ENCODE measurements at regions not wholly inside any gene's neighbourhood (a gene's known extent, or its start where the extent isn't known, plus 50 kb on each side); places are given as distances from the start of the nearest gene placed in this dataset.

DNA sequence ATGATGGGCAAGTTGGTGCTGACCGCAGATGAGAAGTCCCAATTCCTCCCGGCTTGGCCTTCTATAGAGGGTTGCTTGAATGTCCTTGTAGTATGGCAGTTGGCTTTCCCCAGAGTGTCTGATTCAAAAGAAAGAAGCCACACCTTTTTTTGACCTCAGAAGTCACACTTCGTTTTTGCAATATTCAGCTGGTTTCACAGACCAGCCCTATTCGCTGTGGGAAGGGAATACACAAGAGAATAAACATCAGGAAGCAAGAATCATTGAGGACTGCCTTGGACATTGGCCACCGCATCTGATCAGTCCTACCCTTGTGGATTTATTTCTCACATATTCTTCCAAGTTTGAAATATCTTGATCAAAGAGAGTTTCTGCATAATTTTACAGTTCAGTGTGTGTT lies 228.6 kb upstream of the SUCLG2 start:
- no peak for DNase-seq (ENCODE audit: low read depth, low spot score)

DNA sequence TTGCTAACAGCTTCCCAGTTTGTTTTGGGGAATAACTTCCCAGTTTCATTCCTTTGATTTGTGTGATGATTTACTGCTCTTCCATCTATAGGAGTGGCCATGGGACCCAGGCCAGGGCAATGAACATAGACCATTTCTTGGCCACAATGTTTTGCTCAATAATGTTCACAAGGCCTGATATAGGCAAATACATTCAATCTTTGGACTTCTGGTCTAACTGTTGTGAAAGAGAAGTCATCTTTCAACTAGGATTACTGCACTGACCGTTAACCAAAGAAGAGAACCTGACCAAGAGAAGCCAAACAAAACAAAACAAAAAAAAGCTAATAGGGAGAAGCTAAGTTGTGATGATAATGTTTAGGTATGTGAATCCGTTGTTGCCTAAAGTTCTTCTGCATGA lies 221.8 kb upstream of the SUCLG2 start:
- DNase-seq (ENCODE audit: low read depth, low spot score): no peak

GRCh38 chr3:67875858-67876257 lies 221.4 kb upstream of the SUCLG2 start:
- DNase-seq (ENCODE audit: low read depth, low spot score): no peak

DNA sequence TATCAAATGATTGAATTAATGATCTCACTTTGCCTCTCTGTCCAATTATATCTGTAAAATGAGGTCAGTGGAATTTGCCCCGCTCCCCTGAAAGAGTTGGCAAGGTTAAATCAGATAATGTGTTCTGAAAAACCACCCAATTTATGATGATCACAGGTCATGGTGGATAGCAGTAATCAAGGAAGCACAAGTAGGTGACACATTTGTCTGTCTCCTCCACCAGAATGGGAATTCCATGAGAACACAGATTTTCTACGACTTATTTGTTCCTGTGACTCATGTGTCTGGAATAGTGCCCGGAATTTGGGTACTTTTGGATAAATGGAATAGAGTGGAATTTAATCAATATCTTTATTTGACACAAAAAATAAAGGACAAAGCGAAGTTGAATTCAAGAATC lies 220.9 kb upstream of the SUCLG2 start:
- DNase-seq (ENCODE audit: low read depth, low spot score): no peak

GRCh38 chr3:67870477-67870876 lies 216.1 kb upstream of the SUCLG2 start:
- DNase-seq (ENCODE audit: low read depth, low spot score): no peak

DNA sequence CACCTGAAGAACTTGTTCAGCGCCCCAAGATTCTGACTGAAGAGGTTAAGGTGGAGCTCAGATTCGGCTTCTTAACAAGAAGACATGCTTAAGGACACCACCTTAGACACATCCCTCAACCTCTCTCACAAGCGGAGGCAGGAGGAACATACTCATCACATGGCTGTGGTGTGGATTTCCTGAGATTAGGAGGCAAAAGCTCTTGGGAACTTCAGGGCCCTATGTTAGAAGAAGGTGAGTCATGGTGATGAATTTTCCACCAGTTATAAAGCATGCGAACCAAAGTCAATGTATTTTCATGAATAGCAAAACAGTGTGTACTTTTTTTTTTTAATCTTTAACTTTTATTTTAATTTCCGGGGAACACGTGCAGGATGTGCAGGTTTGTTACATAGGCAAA lies 212.2 kb upstream of the SUCLG2 start:
- DNase-seq (ENCODE audit: low read depth, low spot score): no peak

DNA sequence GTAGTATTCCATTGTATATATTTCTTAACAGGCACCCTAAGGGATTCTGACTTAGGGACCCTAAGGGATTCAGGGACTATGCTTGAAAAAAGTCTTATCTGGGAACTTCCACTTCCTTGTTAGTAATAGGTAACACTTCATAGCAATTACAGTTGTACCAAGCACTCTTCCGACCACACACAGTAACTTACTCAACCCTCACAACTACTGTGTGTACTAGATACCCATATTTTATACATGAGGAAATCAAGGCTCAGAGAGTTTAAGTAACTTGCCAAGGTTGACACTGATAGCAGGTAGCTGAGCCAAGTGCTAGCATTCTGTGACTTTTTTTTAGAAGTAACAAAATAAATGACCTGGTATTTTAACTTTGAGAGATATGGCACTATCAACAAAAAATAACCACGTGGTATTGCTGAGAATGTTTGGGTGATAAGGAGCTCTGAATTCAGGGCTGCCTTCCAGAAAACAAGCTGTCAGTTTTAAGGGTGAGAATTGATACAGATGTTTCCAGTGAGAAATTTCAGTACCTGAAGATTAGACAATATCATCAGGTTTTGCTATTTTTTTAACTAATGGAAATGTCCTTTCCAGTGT lies 210.3 kb upstream of the SUCLG2 start:
- no peak for DNase-seq (ENCODE audit: low read depth, low spot score)

GRCh38 chr3:67863869-67864268 lies 209.5 kb upstream of the SUCLG2 start:
- no peak for DNase-seq (ENCODE audit: low read depth, low spot score)

DNA sequence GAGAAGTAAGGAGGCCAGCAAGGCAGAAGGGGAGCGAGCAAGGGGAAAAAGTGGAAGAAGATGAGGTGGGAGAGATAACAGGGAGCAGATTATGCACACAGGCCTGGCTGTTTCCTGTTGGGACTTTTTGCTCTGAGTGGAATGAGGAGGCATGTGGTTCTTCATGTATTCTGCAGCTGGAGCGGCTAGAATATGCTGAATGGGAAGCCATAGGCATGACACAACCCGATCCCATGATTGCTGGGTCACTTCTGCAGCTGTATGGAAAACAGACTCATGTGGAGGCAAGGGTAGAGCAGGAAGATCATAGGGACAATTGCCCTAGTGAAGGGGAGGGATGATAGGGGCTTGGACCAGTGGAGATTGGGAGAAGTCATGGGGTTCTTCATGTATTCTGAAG lies 206.0 kb upstream of the SUCLG2 start:
- DNase-seq (ENCODE audit: low read depth, low spot score): no peak

- no peak for DNase-seq (ENCODE audit: low read depth, low spot score)
Observed at GRCh38 chr3:67858492-67858891, 204.1 kb upstream of the SUCLG2 start.

DNA sequence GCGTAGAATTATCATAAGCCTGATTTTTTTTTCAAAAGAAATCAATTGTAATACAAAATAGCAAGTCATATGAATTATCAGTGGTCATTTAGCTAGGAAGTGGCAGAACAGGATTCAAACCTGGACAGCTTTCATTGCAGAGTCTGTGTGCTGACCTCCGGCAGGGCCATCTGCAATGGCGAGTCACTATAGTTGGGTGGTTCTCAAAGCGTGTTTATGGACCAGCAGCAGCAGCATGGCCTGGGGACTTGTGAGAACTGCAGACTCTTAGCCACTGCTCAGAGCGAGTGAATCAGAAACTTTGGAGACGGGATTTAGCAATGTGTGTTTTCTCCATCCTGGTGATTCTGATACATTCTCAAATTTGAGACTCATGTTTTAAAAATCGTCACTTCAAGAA lies 202.3 kb upstream of the SUCLG2 start:
- DNase-seq (ENCODE audit: low read depth, low spot score): no peak

DNA sequence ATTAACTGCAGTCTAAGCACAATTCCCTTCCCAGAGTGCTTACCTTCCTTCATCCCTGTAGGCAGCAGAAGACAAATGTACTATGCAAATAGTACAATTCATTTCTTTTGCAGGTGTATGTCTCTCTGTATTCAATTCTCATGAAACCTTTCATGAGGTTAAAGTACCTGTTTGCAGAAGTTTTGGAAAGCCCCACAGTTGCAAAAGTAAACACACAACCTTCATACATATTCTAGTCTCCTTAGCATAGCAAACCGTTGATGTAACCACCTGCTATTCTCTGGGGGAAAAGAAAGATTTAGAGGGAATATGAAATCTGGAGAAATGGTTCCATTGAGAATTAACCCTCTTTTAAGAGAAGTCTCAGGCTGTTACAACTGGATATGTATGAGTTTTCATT lies 200.3 kb upstream of the SUCLG2 start:
- DNase-seq (ENCODE audit: low read depth, low spot score): no peak

- DNase-seq (ENCODE audit: low read depth, low spot score): no peak
Observed at GRCh38 chr3:67853520-67853919, 199.1 kb upstream of the SUCLG2 start.

- no peak for DNase-seq (ENCODE audit: low read depth, low spot score)
Observed at GRCh38 chr3:67848299-67848698, 193.9 kb upstream of the SUCLG2 start.

- no peak for DNase-seq (ENCODE audit: low read depth, low spot score)
Observed at GRCh38 chr3:67846166-67846565, 191.8 kb upstream of the SUCLG2 start.

- DNase-seq (ENCODE audit: low read depth, low spot score): no peak
Observed at GRCh38 chr3:67832817-67833216, 178.4 kb upstream of the SUCLG2 start.

GRCh38 chr3:67831262-67831661 lies 176.8 kb upstream of the SUCLG2 start:
- DNase-seq (ENCODE audit: low read depth, low spot score): no peak

DNA sequence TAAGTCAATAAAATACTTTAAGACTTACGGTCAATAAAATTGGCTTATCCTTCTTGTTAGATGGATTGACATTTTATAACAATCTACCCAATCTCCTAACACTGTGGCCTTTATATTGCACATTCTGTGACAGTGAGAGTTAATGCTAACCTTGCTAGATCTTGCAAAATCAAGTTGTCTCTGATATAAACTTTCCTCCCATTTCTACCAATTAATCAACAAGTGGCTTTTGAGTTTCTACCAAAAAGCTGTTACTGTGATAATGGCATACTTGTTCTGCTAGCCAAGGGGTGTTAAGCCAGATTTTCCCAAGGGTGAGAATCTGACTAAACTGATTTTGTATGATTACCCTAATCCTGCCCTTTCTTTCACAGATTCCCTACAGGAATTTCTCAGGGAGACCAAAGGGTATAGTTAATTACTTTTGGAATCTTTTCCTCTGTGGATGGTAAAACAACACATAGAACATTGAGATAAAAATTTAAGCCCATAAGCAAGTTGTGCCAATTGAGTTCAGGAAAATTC lies 174.1 kb upstream of the SUCLG2 start:
- no peak for DNase-seq (ENCODE audit: low read depth, low spot score)

DNA sequence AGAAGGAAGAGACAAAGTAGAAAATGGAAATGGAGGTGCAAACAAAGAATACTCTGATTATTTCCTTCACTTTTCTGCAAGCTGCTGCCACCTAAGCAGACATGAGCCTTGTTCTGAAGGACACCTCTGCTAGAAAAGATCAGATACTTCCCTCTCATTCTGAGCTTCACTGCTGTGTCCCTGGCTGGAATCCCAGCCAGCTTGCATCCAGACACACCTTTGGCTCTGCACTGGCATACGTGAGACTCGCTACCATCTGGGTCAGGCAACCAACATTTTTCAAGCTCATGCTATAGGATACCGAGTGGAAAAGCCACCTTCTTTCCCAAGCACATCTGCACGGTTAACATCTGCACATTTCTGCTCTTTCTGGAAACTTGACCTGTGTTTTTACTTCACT lies 166.7 kb upstream of the SUCLG2 start:
- DNase-seq (ENCODE audit: low read depth, low spot score): no peak

- DNase-seq (ENCODE audit: low read depth, low spot score): no peak
Observed at GRCh38 chr3:67819447-67819846, 165.0 kb upstream of the SUCLG2 start.

GRCh38 chr3:67809370-67809935 lies 155.0 kb upstream of the SUCLG2 start:
- no peak for DNase-seq (ENCODE audit: low read depth, low spot score)

- no peak for DNase-seq (ENCODE audit: low read depth, low spot score)
Observed at GRCh38 chr3:67808906-67809305, 154.5 kb upstream of the SUCLG2 start.

GRCh38 chr3:67804578-67804977 lies 150.2 kb upstream of the SUCLG2 start:
- no peak for DNase-seq (ENCODE audit: low read depth, low spot score)

GRCh38 chr3:67804089-67804488 lies 149.7 kb upstream of the SUCLG2 start:
- no peak for DNase-seq (ENCODE audit: low read depth, low spot score)
